IMR-90 (cell line): ENCODE measurements at regions not wholly inside any gene's neighbourhood (a gene's known extent, or its start where the extent isn't known, plus 50 kb on each side); places are given as distances from the start of the nearest gene placed in this dataset.

ENCODE experiments used
- BHLHE40 ChIP-seq: fragments of 150-350 bp; IDR thresholded peaks from 2 replicates; pipeline ENCODE4 v1.6.1; 2016; ENCODE audit warnings: mild to moderate bottlenecking, low read depth, low read length
- CEBPB ChIP-seq: IDR thresholded peaks from 2 replicates; pipeline ENCODE4 v1.6.1; 2012; ENCODE audit warnings: low read depth, low read length, improper control_type of control experiment
- CHD1 ChIP-seq: IDR thresholded peaks from 2 replicates; pipeline ENCODE4 v1.6.1; 2012; ENCODE audit warnings: low read depth, low read length, improper control_type of control experiment
- ELK1 ChIP-seq: fragments of 150-350 bp; IDR thresholded peaks from 2 replicates; pipeline ENCODE4 v1.6.1; 2016; ENCODE audit warnings: low read depth, mild to moderate bottlenecking, low read length, moderate library complexity, borderline replicate concordance
- FOS ChIP-seq: fragments of 150-350 bp; IDR thresholded peaks from 2 replicates; pipeline ENCODE4 v1.6.1; 2016; ENCODE audit warnings: low read depth, low read length
- MAFK ChIP-seq: IDR thresholded peaks from 2 replicates; pipeline ENCODE4 v1.6.1; 2012; ENCODE audit warnings: low read depth, low read length, improper control_type of control experiment
- MXI1 ChIP-seq: IDR thresholded peaks from 2 replicates; pipeline ENCODE4 v1.6.1; 2012; ENCODE audit warnings: low read depth, mild to moderate bottlenecking, low read length, moderate library complexity, borderline replicate concordance
- NFE2L2 ChIP-seq: fragments of 150-350 bp; IDR thresholded peaks from 2 replicates; pipeline ENCODE4 v1.6.1; 2016; ENCODE audit warnings: low read depth, mild to moderate bottlenecking, low read length
- POLR2A ChIP-seq: IDR thresholded peaks from 2 replicates; pipeline ENCODE4 v1.6.1; 2012; ENCODE audit warnings: mild to moderate bottlenecking, low read depth, low read length
- RAD21 ChIP-seq: IDR thresholded peaks from 2 replicates; pipeline ENCODE4 v1.6.1; 2012; ENCODE audit warnings: low read length, improper control_type of control experiment
- RFX5 ChIP-seq: IDR thresholded peaks from 2 replicates; pipeline ENCODE4 v1.8.0; 2012; ENCODE audit warnings: low read depth, mild to moderate bottlenecking, low read length, moderate library complexity
- SMC3 ChIP-seq: fragments of 150-350 bp; IDR thresholded peaks from 2 replicates; pipeline ENCODE4 v1.6.1; 2016; ENCODE audit warnings: low read depth, mild to moderate bottlenecking, antibody characterized with exemption, low read length, moderate library complexity
- TF ChIP-seq, protein P1 (sequence below): conservative IDR thresholded peaks from 2 replicates; pipeline ENCODE4 v1.5.1; 2012; ENCODE audit warnings: mild to moderate bottlenecking, low read depth, low read length, improper control_type of control experiment
- TF ChIP-seq, protein P2 (sequence below): fragments of 150-350 bp; IDR thresholded peaks from 2 replicates; pipeline ENCODE4 v1.6.1; 2017; ENCODE audit warnings: mild to moderate bottlenecking, antibody characterized with exemption, low read length, low read depth

GRCh38 chr3:116971531-116971930 lies 262.0 kb downstream of the TUSC7 start:
- TF ChIP-seq POLR2A (no peak), RAD21 (no peak), CEBPB (no peak), MXI1 (no peak), RFX5 (no peak), ELK1 (no peak), BHLHE40 (no peak), SMC3 (no peak), NFE2L2 (no peak), MAFK (no peak), FOS (no peak), CHD1 (no peak)
- TF ChIP-seq, protein P1, sequence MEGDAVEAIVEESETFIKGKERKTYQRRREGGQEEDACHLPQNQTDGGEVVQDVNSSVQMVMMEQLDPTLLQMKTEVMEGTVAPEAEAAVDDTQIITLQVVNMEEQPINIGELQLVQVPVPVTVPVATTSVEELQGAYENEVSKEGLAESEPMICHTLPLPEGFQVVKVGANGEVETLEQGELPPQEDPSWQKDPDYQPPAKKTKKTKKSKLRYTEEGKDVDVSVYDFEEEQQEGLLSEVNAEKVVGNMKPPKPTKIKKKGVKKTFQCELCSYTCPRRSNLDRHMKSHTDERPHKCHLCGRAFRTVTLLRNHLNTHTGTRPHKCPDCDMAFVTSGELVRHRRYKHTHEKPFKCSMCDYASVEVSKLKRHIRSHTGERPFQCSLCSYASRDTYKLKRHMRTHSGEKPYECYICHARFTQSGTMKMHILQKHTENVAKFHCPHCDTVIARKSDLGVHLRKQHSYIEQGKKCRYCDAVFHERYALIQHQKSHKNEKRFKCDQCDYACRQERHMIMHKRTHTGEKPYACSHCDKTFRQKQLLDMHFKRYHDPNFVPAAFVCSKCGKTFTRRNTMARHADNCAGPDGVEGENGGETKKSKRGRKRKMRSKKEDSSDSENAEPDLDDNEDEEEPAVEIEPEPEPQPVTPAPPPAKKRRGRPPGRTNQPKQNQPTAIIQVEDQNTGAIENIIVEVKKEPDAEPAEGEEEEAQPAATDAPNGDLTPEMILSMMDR, result no peak
- TF ChIP-seq, protein P2, sequence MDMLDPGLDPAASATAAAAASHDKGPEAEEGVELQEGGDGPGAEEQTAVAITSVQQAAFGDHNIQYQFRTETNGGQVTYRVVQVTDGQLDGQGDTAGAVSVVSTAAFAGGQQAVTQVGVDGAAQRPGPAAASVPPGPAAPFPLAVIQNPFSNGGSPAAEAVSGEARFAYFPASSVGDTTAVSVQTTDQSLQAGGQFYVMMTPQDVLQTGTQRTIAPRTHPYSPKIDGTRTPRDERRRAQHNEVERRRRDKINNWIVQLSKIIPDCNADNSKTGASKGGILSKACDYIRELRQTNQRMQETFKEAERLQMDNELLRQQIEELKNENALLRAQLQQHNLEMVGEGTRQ, result no peak
